Heart right ventricle (tissue), 16 donors: ENCODE measurements at regions not wholly inside any gene's neighbourhood (a gene's known extent, or its start where the extent isn't known, plus 50 kb on each side); places are given as distances from the start of the nearest gene placed in this dataset.

Source experiments
- ATAC-seq, 8 donors: fragments of 200-7000 bp; cut with Tn5 transposase; one replicate each; pipeline ENCODE4 v1.9.1; 2020; ENCODE audit warnings: mild to moderate bottlenecking in 8 of 8, moderate library complexity in 8 of 8, moderate number of reproducible peaks in 1 of 8
- DNase-seq, 2 donors: peaks; one replicate each; pipeline ENCODE4 v3.0.0-alpha.2; 2020
- H3K27ac ChIP-seq, 10 donors: fragments of 200-600 bp; sonication (generic) in 2 of 10; one replicate each; pipeline versions ENCODE4 v1.5.0 to v1.8.0; 2020 to 2022; ENCODE audit warnings: mild to moderate bottlenecking in 3 of 10
- H3K27me3 ChIP-seq, 7 donors: fragments of 200-600 bp; one replicate each; pipeline ENCODE4 v1.8.0; 2021 to 2022; ENCODE audit warnings: mild to moderate bottlenecking in 2 of 7
- H3K36me3 ChIP-seq, 9 donors: fragments of 200-600 bp; sonication (generic) in 1 of 9; one replicate each; pipeline versions ENCODE4 v1.5.0 to v1.8.0; 2020 to 2022; ENCODE audit warnings: mild to moderate bottlenecking in 2 of 9
- H3K4me1 ChIP-seq, 9 donors: fragments of 200-600 bp; sonication (generic) in 1 of 9; one replicate each; pipeline versions ENCODE4 v1.5.0 to v1.8.0; 2020 to 2022; ENCODE audit warnings: mild to moderate bottlenecking in 4 of 9
- H3K4me3 ChIP-seq, 10 donors: fragments of 200-600 bp; sonication (generic) in 2 of 10; one replicate each; pipeline versions ENCODE4 v1.5.0 to v1.8.0; 2020 to 2022; ENCODE audit warnings: mild to moderate bottlenecking in 7 of 10, moderate library complexity in 2 of 10
- H3K9me3 ChIP-seq, 11 donors: fragments of 200-600 bp in 10 of 11; sonication (generic) in 2 of 11; one replicate each; pipeline versions ENCODE4 v1.5.0 to v1.8.0; 2013 to 2022; ENCODE audit warnings: mild to moderate bottlenecking in 2 of 11, control low read depth in 1 of 11, moderate library complexity in 1 of 11
- WGBS, 2 donors: extraction: QIAGEN DNeasy Blood & Tissue Kit; methylation state at CpG; one replicate each; pipeline ENCODE4 v1.1.7; 2013; ENCODE audit warnings: inconsistent platforms in 1 of 2; 5-methylcytosine and 5-hydroxymethylcytosine counted together
- intact Hi-C, 10 donors: fragments of 100-400 bp; cut with DNase I; formaldehyde crosslinking; loops; one replicate each; pipeline versions ENCODE4 v1.11.1 to v1.14.2; 2022
- TF ChIP-seq, protein P1 (sequence below), 9 donors: fragments of 200-600 bp; sonication (generic) in 2 of 9; IDR thresholded peaks; one replicate each; pipeline versions ENCODE4 v1.5.0 to v1.8.0; 2021 to 2022; ENCODE audit warnings: antibody characterized with exemption in 9 of 9, mild to moderate bottlenecking in 5 of 9, moderate library complexity in 1 of 9
- donor health status: Arrhythmogenic right ventricular cardiomyopathy.
- donor health status: ischemic (EF 13 %, LVEDD 7.1; RV severe dilation, severe dysfunction).
- donor health status: healthy with polysubstance abuse.
- donor health status: DM: no; HTN: yes; CAD: no.
- donor health status: DM: no; HTN: no; CAD: no.
- donor health status: ischemic (EF 25% LVEDD 6.9; RV normal size, moderate dysfunction).
- donor health status: ischemic (EF 25% LVEDD 5.7; RV mildly dilated, moderate dysfunction).
- donor health status: healthy.
- donor health status: DM: yes; HTN: yes; CAD: no.
- donor health status: Ischemic cardiomyopathy.
- donor health status: ischemic (EF 35%, LVEDD 5.7; RV mildly dilated, moderate dysfunction).
- donor health status: nonischemic (EF 11% LVEDD 7.7; RV severe dilation, severe dysfunction).
- donor health status: DM: yes; HTN: yes; CAD: no.
- donor health status: PGD.
- donor health status: ischemic (EF 29% LVEDD 5.4; RV normal size, mild dysfunction).
- donor health status: nonischemic (EF 23%, LVEDD 6.1; RV moderate dilation, normal function).

DNA sequence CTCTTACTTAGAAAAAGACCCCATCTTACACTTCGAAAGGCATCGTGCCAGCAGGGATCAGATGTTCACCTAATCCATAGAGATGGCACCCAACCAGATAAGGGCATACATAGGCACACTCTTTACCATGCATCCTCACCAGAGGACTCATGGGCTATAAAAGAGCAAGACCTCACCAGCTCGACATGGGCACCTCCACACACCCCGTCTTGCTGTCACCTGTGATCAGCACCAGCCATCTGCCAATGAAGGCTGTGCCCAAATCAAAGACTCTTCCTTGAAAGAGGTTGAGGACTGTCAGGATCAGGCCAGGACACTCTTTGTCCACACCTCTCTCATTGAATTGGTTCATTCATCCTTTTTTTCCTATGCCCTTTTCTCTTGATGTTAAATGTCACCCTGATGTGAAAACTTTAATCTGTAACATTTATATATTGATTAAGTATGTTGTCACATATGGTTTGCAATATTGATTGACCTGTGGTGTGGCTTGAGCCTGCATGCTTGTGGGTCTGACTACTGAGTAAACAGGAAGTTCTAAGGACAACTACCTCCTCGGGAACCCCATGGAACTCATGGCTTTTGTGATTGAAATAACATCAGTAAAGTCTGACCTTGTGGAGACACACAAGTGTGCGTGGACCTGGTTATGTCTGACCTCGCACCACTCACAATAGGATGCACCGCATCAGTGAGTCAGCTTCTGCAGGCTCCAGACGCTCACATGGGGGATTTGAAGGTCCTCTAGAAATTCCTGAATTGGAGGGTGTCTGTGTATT lies 75.5 kb downstream of the HTR5A start:
- TF ChIP-seq, protein P1, sequence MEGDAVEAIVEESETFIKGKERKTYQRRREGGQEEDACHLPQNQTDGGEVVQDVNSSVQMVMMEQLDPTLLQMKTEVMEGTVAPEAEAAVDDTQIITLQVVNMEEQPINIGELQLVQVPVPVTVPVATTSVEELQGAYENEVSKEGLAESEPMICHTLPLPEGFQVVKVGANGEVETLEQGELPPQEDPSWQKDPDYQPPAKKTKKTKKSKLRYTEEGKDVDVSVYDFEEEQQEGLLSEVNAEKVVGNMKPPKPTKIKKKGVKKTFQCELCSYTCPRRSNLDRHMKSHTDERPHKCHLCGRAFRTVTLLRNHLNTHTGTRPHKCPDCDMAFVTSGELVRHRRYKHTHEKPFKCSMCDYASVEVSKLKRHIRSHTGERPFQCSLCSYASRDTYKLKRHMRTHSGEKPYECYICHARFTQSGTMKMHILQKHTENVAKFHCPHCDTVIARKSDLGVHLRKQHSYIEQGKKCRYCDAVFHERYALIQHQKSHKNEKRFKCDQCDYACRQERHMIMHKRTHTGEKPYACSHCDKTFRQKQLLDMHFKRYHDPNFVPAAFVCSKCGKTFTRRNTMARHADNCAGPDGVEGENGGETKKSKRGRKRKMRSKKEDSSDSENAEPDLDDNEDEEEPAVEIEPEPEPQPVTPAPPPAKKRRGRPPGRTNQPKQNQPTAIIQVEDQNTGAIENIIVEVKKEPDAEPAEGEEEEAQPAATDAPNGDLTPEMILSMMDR (IDR thresholded peaks at IDR 0.05): no peak
- Histone ChIP-seq H3K4me1 (no peaks in the 10 kb centered on the region), H3K36me3 (no peaks in the 10 kb centered on the region), H3K27ac (no peak overlapping the region), H3K4me3 (no peak overlapping the region), H3K27me3 (peaks cover 0 to 49% (median 12%) of the 10 kb centered on the region in 7 donors), H3K9me3 (no peaks in the 10 kb centered on the region)
- ATAC-seq: no peak
- 69 to 73% methylated on average over 9 of the region's 9 CpGs for WGBS, 2 donors
- no peak for DNase-seq
- intact Hi-C loops: no loop called here

DNA sequence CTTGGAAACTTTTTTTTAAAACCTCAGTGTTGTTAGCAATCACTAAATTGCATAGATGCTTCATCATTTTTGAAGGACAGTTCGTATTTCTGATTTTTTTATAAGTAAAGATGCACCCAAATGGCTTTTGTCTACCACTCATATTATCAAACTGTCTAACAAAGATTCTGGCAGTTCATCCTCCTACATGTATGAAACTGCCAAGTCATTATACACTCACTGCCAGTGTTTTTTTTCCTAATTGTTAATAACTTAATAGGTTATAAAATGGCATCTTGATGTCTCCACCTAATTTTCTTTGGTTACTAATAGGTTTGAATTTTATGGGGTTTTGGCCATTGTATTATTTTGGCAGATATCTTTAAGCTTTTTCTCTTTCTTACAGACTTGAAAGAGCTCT lies 77.0 kb downstream of the HTR5A start:
- H3K36me3 ChIP-seq: no peaks in the 10 kb centered on the region
- intact Hi-C loops: no loop called here
- 33 to 44% methylated on average over 1 of the region's 1 CpG for WGBS, 2 donors
- DNase-seq: no peak
- ATAC-seq: no peak
- no peak overlapping the region for H3K4me3 ChIP-seq
- TF ChIP-seq, protein P1 (IDR thresholded peaks at IDR 0.05): no peak
- H3K27ac ChIP-seq: no peak overlapping the region
- H3K4me1 ChIP-seq: no peaks in the 10 kb centered on the region
- no peaks in the 10 kb centered on the region for H3K9me3 ChIP-seq
- H3K27me3 ChIP-seq: peaks cover 0 to 34% (median 6%) of the 10 kb centered on the region in 7 donors

DNA sequence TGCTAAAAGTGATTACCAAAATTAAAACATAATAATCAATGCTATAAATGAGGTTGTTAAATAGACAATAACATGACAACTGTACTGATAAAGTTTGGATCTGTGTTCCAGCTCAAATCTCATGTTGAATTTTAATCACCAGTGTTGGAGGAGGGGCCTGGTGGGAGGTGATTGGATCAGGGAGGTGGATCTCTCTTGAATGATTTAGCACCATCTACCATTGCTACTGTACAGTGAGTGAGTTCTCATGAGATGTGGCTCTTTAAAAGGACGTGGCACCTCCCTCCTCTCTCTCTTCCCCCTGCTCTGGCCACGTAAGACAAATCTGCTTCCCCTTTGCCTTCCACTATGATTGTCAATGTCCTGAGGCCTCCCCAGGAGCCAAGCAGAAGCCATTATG lies 77.5 kb downstream of the HTR5A start:
- no peak overlapping the region for H3K4me3 ChIP-seq
- H3K4me1 ChIP-seq: no peaks in the 10 kb centered on the region
- WGBS, 2 donors: 40 to 49% methylated on average over 2 of the region's 2 CpGs
- DNase-seq (no peak), ATAC-seq (no peak)
- H3K27ac ChIP-seq: no peak overlapping the region
- TF ChIP-seq, protein P1 (IDR thresholded peaks at IDR 0.05): no peak
- H3K9me3 ChIP-seq: no peaks in the 10 kb centered on the region
- peaks cover 0 to 30% (median 5%) of the 10 kb centered on the region in 7 donors for H3K27me3 ChIP-seq
- no peaks in the 10 kb centered on the region for H3K36me3 ChIP-seq
- intact Hi-C loops: no loop called here

- Histone ChIP-seq H3K4me1 (no peaks in the 10 kb centered on the region), H3K27me3 (peaks cover 0 to 24% (median 12%) of the 10 kb centered on the region in 7 donors), H3K4me3 (no peak overlapping the region), H3K9me3 (peaks cover 0 to 5% (median 0%) of the 10 kb centered on the region in 11 donors), H3K36me3 (no peaks in the 10 kb centered on the region), H3K27ac (no peak overlapping the region)
- ATAC-seq (no peak), DNase-seq (no peak)
- intact Hi-C loops: no loop called here
- 49 to 57% methylated on average over 4 of the region's 4 CpGs for WGBS, 2 donors
- TF ChIP-seq, protein P1 (IDR thresholded peaks at IDR 0.05): no peak
These were observed 83.6 kb downstream of the HTR5A start for GRCh38 chr7:155153676-155154075.
